NT2/D1 (cell line): ENCODE measurements at regions not wholly inside any gene's neighbourhood (a gene's known extent, or its start where the extent isn't known, plus 50 kb on each side); places are given as distances from the start of the nearest gene placed in this dataset.
A peak's percentile ranks its signal among the peaks of the same experiment; 100 is the strongest.

Source experiments
- DNase-seq: peaks from one replicate; pipeline ENCODE4 v3.0.0-alpha.2; 2011; ENCODE audit warnings: low read depth, low spot score
- H3K27me3 ChIP-seq: 2 replicates; pipeline ENCODE4 v1.6.0; 2011; ENCODE audit warnings: mild to moderate bottlenecking; ENCODE audit not compliant: insufficient read length, insufficient read depth
- H3K36me3 ChIP-seq: 2 replicates; pipeline ENCODE4 v1.6.1; 2011; ENCODE audit warnings: mild to moderate bottlenecking, low read length, mixed read lengths; ENCODE audit not compliant: insufficient read depth, insufficient read length
- H3K4me1 ChIP-seq: 2 replicates; pipeline ENCODE4 v1.5.1; 2011; ENCODE audit not compliant: insufficient read depth, insufficient read length
- H3K4me3 ChIP-seq: 2 replicates; pipeline ENCODE4 v1.5.1; 2011; ENCODE audit warnings: low read depth; ENCODE audit not compliant: insufficient read length
- H3K9ac ChIP-seq: 2 replicates; pipeline ENCODE4 v1.6.0; 2011; ENCODE audit warnings: low read depth; ENCODE audit not compliant: insufficient read length
- H3K9me3 ChIP-seq: 2 replicates; pipeline ENCODE4 v1.5.1; 2011; ENCODE audit warnings: mild to moderate bottlenecking, low read length; ENCODE audit not compliant: insufficient read depth
- SUZ12 ChIP-seq: IDR thresholded peaks from 2 replicates; pipeline ENCODE4 v1.6.1; 2011; ENCODE audit not compliant: insufficient read length, insufficient read depth; ENCODE audit errors: extremely low read depth
- YY1 ChIP-seq: IDR thresholded peaks from 2 replicates; pipeline ENCODE4 v1.6.1; 2011; ENCODE audit not compliant: insufficient read length, insufficient read depth
- ZNF274 ChIP-seq: IDR thresholded peaks from 2 replicates; pipeline ENCODE4 v1.6.1; 2011; ENCODE audit warnings: mild to moderate bottlenecking, low read depth, low read length

DNA sequence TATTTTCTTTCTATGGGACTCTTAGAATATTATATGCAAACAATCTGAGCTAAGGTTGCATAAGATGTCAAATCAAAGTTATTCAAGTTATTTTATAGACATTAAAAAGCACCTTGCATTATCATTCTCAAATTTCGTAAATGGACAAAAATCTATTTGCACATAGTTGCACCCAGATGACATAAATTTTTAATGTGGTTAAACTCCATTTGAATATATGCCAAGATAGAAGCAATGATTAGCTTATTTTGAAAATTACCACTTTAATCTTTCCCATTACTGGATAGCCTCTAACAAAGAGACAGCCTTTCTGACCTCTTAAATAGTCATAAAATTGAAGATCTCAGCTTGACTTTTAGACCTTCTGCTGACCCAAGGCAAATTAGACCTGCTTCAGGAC is 386.8 kb downstream of the RAPGEF2 start:
- no peaks in the 10 kb centered on the region for H3K4me1 ChIP-seq
- no peak overlapping the region for H3K4me3 ChIP-seq
- peaks cover 23% of the 10 kb centered on the region for H3K9me3 ChIP-seq
- TF ChIP-seq YY1 = no peak
- TF ChIP-seq ZNF274 = no peak
- TF ChIP-seq SUZ12 = no peak
- H3K36me3 ChIP-seq = no peaks in the 10 kb centered on the region
- no peak overlapping the region for H3K9ac ChIP-seq
- no peaks in the 10 kb centered on the region for H3K27me3 ChIP-seq
- no peak for DNase-seq

DNA sequence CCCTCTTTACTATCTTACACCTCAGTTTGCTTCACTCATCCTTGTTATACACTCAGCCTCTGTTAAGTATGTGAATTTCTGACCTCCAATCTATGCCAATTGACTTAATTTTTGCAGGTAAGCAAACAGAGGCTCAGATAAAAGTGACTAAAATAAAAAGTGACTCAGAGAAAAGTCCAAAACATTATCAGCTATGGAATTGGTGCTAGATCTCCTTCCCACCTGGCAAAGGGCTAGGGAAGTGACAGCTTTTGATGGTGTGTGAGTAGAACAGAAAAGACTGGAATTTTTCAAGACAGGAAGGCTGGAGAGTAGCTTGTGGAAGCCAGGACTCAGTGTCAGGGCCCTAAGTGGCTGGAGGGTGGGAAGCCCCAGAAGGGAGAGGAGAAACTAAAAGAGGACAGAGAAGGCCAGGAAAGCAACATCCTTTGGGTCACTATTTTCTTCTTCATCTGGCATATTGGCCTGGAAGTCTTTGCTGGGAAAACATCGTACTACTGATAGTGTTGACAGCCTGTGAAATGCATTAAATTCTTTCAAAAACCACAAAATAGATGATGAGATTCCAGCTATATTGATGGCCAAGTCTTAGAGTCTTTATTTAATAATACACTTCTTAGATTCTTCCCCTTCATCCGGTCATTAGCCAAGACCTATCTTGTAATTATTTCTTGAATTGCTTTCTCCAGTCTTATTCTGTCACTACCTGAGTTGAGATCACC is 392.8 kb downstream of the RAPGEF2 start:
- Histone ChIP-seq H3K4me3 (no peak overlapping the region), H3K36me3 (no peaks in the 10 kb centered on the region), H3K4me1 (peaks cover 3% of the 10 kb centered on the region), H3K9ac (no peak overlapping the region), H3K9me3 (peaks cover 19% of the 10 kb centered on the region), H3K27me3 (no peaks in the 10 kb centered on the region)
- TF ChIP-seq SUZ12 (no peak), ZNF274 (no peak), YY1 (no peak)
- no peak for DNase-seq

DNA sequence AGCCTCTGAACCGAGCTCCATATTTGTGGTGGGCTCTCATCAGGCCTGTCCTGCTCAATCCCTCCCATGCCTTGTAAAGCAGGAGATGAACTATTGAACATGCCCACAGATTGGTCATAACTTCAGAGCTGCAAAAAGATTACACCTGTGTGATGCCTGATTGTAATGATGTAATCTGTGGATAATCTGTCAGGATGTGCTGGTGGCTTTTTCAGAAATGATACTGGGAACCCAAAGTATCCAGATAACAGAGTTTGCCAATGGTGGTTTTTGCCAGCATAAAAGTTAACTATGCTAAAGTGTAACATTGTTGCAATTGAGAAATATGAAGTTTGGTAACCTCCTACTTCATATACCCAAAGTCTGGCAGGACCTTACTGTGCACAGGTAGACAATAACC is 393.4 kb downstream of the RAPGEF2 start:
- peaks cover 18% of the 10 kb centered on the region for H3K9me3 ChIP-seq
- no peak overlapping the region for H3K9ac ChIP-seq
- H3K4me1 ChIP-seq = peaks cover 3% of the 10 kb centered on the region
- H3K4me3 ChIP-seq = no peak overlapping the region
- no peaks in the 10 kb centered on the region for H3K27me3 ChIP-seq
- TF ChIP-seq ZNF274 (no peak), SUZ12 (no peak), YY1 (no peak)
- no peak for DNase-seq
- H3K36me3 ChIP-seq = no peaks in the 10 kb centered on the region

DNA sequence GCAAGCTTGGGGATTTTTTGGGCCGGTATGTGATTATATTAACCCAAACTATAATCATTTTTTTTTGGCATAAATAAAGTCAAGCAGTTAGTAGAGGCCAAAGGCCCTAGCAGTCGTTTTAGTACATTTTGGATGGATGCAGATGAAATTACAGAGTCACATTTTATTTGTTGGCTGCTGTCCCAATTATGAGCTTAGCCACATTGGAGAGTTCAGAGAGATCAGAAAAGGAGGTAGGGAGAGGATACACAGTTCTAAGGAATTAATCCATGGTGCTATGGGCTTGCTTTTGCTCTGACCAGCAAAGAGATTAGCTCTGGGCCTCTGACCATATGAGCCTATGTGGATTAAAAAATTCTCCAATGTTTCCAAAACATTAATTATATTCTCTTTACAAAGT is 395.1 kb downstream of the RAPGEF2 start:
- TF ChIP-seq YY1 (no peak), ZNF274 (no peak), SUZ12 (no peak)
- H3K4me3 ChIP-seq = no peak overlapping the region
- no peaks in the 10 kb centered on the region for H3K27me3 ChIP-seq
- DNase-seq = no peak
- H3K9ac ChIP-seq = no peak overlapping the region
- H3K36me3 ChIP-seq = no peaks in the 10 kb centered on the region
- peaks cover 3% of the 10 kb centered on the region for H3K4me1 ChIP-seq
- H3K9me3 ChIP-seq = peaks cover under 1% of the 10 kb centered on the region; the same call in 1 of the 2 replicates

DNA sequence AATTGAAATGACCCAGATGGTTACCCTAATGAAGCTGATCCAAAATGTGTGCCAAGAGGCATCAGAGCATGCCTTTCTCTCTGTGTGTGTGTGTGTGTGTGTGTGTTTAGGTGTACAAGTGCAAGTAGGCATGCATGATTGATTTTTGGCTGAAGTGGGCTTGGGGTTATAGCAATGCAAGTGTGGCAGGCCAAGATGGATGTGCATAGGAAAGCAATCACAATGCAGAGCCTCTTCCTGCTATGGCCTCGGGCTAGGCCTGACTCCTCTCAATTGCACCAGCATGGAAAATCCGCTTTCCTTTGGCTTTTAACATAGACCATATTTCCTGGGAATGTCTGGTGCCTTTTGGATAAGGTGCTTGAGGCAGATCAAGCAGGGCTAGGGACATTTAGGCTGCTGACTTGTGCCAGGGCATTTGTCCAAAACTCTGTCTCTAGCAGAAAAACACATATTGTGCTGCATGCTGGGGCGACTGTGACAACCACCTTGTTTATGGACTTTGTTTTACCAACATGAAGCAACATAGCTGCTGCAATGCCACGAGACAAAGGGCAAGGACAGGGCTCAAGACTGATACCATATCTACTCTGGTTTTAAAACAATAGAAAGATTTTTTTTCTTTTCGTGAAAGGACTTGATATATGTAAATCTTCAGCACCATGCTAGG is 395.7 kb downstream of the RAPGEF2 start:
- H3K9me3 ChIP-seq = no peaks in the 10 kb centered on the region; the same call in 1 of the 2 replicates
- H3K4me1 ChIP-seq = peaks cover 3% of the 10 kb centered on the region
- no peak for TF ChIP-seq YY1
- TF ChIP-seq ZNF274 = no peak
- TF ChIP-seq SUZ12 = no peak
- no peaks in the 10 kb centered on the region for H3K36me3 ChIP-seq
- no peak overlapping the region for H3K9ac ChIP-seq
- no peaks in the 10 kb centered on the region for H3K27me3 ChIP-seq
- DNase-seq = no peak
- no peak overlapping the region for H3K4me3 ChIP-seq

DNA sequence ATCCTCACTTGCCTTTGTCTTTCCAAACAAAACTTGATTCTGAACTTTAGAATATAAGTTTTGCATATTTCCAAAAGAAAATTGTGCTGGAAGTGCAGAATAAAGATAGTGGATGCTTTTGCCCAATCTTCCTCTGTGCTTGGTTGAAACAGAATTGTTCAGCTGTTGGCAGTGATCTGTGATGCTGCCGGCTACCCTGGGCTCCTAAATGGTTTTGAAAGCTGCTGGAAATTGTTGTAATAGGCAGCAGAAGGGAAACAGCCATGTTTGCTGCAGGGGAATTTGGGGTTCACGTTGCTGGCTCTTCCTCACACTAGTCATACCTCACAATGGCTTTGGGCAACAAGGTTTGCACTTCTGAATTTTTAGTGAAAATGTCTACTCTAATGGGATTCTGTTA is 398.0 kb downstream of the RAPGEF2 start:
- no peak for TF ChIP-seq ZNF274
- TF ChIP-seq YY1 = no peak
- TF ChIP-seq SUZ12 = no peak
- H3K36me3 ChIP-seq = no peaks in the 10 kb centered on the region
- H3K4me1 ChIP-seq = peaks cover 3% of the 10 kb centered on the region
- no peak overlapping the region for H3K4me3 ChIP-seq
- no peaks in the 10 kb centered on the region for H3K9me3 ChIP-seq
- H3K27me3 ChIP-seq = no peaks in the 10 kb centered on the region
- no peak overlapping the region for H3K9ac ChIP-seq
- DNase-seq = no peak

DNA sequence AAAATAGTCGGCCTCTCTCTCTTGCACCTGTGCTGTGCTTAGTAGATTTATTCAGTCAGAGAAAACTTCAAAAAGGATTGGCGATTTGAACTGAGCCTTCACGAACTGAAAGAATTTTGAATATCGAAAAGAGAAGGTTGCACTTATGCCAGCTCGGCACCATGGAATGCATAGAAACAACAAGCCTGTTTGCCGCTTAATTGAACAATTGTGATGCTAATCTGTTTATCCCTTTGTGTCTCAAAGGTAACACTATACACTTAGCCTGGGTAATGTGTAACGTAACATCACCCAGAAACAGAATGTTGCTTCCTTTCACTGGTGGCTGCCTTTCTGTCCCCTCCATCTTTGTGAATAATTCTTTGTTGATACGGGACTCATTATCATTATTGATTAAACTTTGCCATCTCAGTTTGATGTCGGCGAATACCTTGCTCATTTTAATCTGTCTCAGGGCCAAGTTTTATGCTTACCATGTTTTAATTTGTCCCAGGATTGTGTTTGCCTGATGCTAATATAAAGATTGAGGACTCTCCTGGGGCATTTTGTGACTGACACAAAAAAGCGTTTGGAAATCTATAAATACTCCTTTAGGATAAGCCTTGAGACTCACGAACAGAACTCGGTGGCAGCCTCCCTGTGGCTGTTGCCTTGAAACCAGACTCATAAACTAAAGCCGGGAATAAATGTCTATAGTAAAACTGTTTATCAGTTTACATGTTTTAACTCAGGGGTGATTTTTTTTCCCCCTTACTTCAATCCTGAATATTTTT is 400.5 kb downstream of the RAPGEF2 start:
- no peak for TF ChIP-seq ZNF274
- peak; percentile 15 for DNase-seq
- no peaks in the 10 kb centered on the region for H3K27me3 ChIP-seq
- H3K9ac ChIP-seq = no peak overlapping the region
- H3K36me3 ChIP-seq = no peaks in the 10 kb centered on the region
- no peak overlapping the region for H3K4me3 ChIP-seq
- H3K4me1 ChIP-seq = peaks cover 2% of the 10 kb centered on the region
- H3K9me3 ChIP-seq = no peaks in the 10 kb centered on the region
